Pancreas (tissue), 10 donors: ENCODE measurements at regions not wholly inside any gene's neighbourhood (a gene's known extent, or its start where the extent isn't known, plus 50 kb on each side); places are given as distances from the start of the nearest gene placed in this dataset.

Experiments
- ATAC-seq, 4 donors: fragments of 200-7000 bp; cut with Tn5 transposase; one replicate each; pipeline versions ENCODE4 v1.8.0 to v1.9.1; 2020; ENCODE audit warnings: mild to moderate bottlenecking in 4 of 4, moderate library complexity in 4 of 4
- DNase-seq, 6 donors: peaks; one replicate each; pipeline ENCODE4 v3.0.0-alpha.2; 2020
- FAIRE-seq: peaks from 2 replicates; lab custom pipeline; 2012; peaks lifted over from hg19 to GRCh38; lab: Jason Lieb, UNC
- H3K27ac ChIP-seq, 4 donors: fragments of 200-600 bp; sonication (generic); 1 replicate in 3 of 4; 2 replicates in 1 of 4; pipeline versions ENCODE4 v1.5.0 to v1.8.0; 2020
- H3K27me3 ChIP-seq, 4 donors: fragments of 200-600 bp; one replicate each; pipeline ENCODE4 v1.8.0; 2021
- H3K36me3 ChIP-seq, 3 donors: fragments of 200-600 bp; sonication (generic) in 1 of 3; one replicate each; pipeline versions ENCODE4 v1.5.0 to v1.8.0; 2020 to 2021
- H3K4me1 ChIP-seq, 3 donors: fragments of 200-600 bp; one replicate each; pipeline ENCODE4 v1.8.0; 2021
- H3K4me3 ChIP-seq, 4 donors: fragments of 200-600 bp; sonication (generic) in 2 of 4; one replicate each; pipeline versions ENCODE4 v1.5.0 to v1.8.0; 2020 to 2021
- H3K9me3 ChIP-seq, 4 donors: fragments of 200-600 bp; one replicate each; pipeline ENCODE4 v1.8.0; 2021
- WGBS, 2 donors: extraction: QIAGEN DNeasy Blood & Tissue Kit; methylation state at CpG; one replicate each; pipeline ENCODE4 v1.1.7; 2013; 5-methylcytosine and 5-hydroxymethylcytosine counted together
- intact Hi-C, 3 donors: fragments of 100-400 bp; cut with DNase I; formaldehyde crosslinking; loops; one replicate each; pipeline versions ENCODE4 v1.11.1 to v1.14.2; 2022
- TF ChIP-seq, protein P1 (sequence below), 4 donors: fragments of 200-600 bp; sonication (generic) in 3 of 4; IDR thresholded peaks; one replicate each; pipeline versions ENCODE4 v1.5.0 to v1.8.0; 2021; ENCODE audit warnings: antibody characterized with exemption in 4 of 4
- donor health status: healthy with polysubstance abuse.
- donor health status: DM: no; HTN: no; CAD: no; lungs with moderate emphysema.
- donor health status: DM: no; HTN: no; CAD: no.
- donor health status: control.
- donor health status: control.
- donor health status: Bipolar disorder and iron deficiency.
- donor health status: DM: yes; HTN: yes; CAD: no.
- donor health status: DM: no; HTN: no; CAD: no.
- donor health status: DM: no; HTN: no; CAD: no.
- donor health status: DM: yes; HTN: yes; CAD: no.

DNA sequence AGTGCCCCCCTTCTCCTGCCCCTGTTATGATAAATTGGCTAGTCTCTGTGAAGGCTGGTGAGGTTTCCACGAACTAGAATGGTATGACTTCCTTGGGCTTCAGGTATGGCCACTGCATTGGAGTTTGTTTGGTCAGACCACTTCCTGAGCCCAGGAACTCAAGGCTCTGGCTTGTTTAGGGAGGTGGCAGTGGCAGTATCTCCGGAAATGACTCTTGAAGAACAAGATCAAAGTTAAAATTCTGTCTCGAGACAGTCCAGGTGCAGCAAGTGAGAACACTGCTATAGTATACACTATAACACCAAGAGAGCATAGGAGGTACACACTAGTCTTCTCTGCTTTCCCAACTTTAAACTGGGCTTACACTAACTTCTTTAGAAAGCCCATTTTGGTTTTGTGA lies 309.1 kb downstream of the KLF12 start:
- intact Hi-C loops, result no loop called here
- TF ChIP-seq, protein P1, sequence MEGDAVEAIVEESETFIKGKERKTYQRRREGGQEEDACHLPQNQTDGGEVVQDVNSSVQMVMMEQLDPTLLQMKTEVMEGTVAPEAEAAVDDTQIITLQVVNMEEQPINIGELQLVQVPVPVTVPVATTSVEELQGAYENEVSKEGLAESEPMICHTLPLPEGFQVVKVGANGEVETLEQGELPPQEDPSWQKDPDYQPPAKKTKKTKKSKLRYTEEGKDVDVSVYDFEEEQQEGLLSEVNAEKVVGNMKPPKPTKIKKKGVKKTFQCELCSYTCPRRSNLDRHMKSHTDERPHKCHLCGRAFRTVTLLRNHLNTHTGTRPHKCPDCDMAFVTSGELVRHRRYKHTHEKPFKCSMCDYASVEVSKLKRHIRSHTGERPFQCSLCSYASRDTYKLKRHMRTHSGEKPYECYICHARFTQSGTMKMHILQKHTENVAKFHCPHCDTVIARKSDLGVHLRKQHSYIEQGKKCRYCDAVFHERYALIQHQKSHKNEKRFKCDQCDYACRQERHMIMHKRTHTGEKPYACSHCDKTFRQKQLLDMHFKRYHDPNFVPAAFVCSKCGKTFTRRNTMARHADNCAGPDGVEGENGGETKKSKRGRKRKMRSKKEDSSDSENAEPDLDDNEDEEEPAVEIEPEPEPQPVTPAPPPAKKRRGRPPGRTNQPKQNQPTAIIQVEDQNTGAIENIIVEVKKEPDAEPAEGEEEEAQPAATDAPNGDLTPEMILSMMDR (IDR thresholded peaks at IDR 0.05), result no peak
- FAIRE-seq, result no peak
- H3K36me3 ChIP-seq, result no peaks in the 10 kb centered on the region
- H3K4me3 ChIP-seq, result no peak overlapping the region
- 65 to 79% methylated on average over 3 of the region's 3 CpGs for WGBS, 2 donors
- ATAC-seq, result no peak
- H3K27ac ChIP-seq, result no peak overlapping the region
- no peaks in the 10 kb centered on the region for H3K4me1 ChIP-seq
- H3K9me3 ChIP-seq, result no peaks in the 10 kb centered on the region
- no peak for DNase-seq
- H3K27me3 ChIP-seq, result no peaks in the 10 kb centered on the region

DNA sequence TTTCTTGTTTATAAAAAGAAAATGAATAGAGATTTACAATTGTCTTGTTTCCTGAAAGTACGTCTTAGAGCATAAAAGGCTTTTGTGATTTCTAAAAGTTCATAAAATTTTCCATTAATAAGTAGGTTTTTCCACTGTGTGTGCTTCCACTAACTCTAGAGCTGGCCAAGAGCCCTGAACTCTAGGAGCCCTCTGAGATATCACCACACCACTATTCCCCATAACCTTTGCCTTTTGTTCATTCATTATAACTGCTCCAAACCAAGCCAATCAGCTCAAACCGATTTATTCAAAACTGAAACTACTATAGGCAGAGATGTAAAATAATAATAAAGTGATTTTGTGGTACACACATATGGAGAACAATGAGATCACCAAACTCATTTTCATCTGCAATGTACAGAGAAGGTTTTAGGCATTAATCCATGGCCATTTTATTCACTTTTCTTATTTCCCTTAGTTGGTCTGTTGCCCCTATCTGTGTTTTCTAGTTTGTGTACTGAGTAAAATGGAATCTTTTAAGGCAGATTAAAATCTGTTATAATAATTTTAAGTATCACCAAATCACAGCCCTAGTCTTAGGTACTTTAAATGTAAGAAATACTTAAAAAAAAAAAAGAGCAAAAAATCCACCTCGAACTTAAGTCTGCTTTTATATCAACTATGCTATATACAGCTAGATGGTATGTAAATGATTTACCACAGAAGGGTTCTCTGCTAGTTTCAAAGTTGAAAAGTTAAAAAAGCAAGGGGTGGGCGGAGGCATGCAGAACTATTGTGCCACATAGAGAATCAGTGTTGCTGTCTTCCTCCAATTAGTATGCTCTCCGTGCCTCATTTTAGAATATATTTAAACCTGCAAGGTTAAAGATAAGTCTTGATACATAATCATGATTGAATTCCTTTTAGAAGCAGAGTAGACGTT lies 311.3 kb downstream of the KLF12 start:
- intact Hi-C loops, result no loop called here
- FAIRE-seq (no peak), DNase-seq (no peak), ATAC-seq (no peak)
- H3K4me1 ChIP-seq, result no peaks in the 10 kb centered on the region
- no peaks in the 10 kb centered on the region for H3K27me3 ChIP-seq
- no peak overlapping the region for H3K4me3 ChIP-seq
- H3K27ac ChIP-seq, result no peak overlapping the region
- WGBS, 2 donors, result 72 to 80% methylated on average over 6 of the region's 6 CpGs
- H3K9me3 ChIP-seq, result no peaks in the 10 kb centered on the region
- no peaks in the 10 kb centered on the region for H3K36me3 ChIP-seq
- TF ChIP-seq, protein P1 (IDR thresholded peaks at IDR 0.05), result no peak

DNA sequence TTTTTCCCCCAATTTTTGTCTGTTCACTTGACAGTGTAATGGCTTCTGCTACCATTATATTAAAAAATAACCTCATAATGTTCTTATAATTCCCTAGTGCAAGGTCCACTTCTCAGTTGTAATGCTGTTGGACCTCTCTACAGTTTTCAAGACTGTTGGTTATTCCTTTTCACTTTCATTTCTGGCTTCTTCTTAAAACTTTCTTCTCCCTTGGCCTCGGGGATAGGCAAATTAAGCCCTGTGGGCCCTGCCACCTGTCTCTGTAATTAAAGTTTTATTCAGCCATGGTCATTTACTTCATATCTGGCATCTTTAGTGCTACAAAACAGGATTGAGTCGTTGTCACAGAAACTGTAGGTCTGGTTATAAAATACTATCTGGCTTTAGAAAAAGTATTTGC lies 313.5 kb downstream of the KLF12 start:
- WGBS, 2 donors, result 84 to 86% methylated on average over 2 of the region's 2 CpGs
- TF ChIP-seq, protein P1 (IDR thresholded peaks at IDR 0.05), result no peak
- FAIRE-seq (no peak), ATAC-seq (no peak), DNase-seq (no peak)
- Histone ChIP-seq H3K27ac (no peak overlapping the region), H3K9me3 (no peaks in the 10 kb centered on the region), H3K36me3 (no peaks in the 10 kb centered on the region), H3K4me3 (no peak overlapping the region), H3K4me1 (no peaks in the 10 kb centered on the region), H3K27me3 (no peaks in the 10 kb centered on the region)
- intact Hi-C loops, result no loop called here

DNA sequence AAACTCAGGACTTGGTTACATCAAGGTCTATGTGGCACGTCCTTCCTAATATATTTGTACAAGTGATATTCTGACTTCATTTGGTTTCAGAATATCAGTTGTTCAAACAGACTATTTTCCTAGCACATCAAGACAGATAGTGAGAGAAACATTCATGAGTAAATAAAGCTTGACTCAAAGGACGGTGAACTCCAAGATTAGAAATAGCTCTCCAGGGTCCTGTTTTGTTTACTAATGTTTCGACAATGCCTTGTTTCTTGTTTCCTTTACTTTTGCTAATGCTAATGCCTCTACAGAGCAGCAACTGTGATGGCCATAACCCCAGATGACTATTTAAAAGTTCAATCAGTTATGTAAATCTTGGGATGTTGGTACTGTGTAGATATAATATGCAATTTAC lies 313.9 kb downstream of the KLF12 start:
- ATAC-seq (no peak), DNase-seq (no peak), FAIRE-seq (no peak)
- WGBS, 2 donors, result 54 to 63% methylated on average over 3 of the region's 3 CpGs
- H3K27me3 ChIP-seq, result no peaks in the 10 kb centered on the region
- no peaks in the 10 kb centered on the region for H3K36me3 ChIP-seq
- intact Hi-C loops, result no loop called here
- no peaks in the 10 kb centered on the region for H3K9me3 ChIP-seq
- no peak overlapping the region for H3K27ac ChIP-seq
- H3K4me1 ChIP-seq, result no peaks in the 10 kb centered on the region
- no peak overlapping the region for H3K4me3 ChIP-seq
- TF ChIP-seq, protein P1 (IDR thresholded peaks at IDR 0.05), result no peak

DNA sequence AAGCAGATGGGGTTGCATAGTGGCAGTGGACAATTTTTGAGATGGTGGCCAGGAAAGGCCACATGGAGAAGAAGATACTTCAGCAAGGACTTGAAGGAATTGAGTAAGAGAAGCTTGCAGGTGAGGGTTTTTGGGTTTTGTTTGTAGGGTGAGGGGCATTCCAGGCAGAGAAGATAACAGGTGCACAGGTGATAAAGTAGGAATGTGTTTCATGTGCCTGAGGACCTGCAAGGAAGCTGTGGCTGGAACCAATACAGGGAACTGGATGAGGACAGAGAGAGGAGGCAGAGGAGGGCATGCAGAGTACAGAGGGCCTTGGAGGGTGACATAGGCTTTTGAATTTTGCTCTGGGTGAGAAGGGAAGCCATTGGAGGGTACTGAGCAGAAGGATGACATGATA lies 314.5 kb downstream of the KLF12 start:
- H3K27me3 ChIP-seq, result no peaks in the 10 kb centered on the region
- H3K9me3 ChIP-seq, result no peaks in the 10 kb centered on the region
- ATAC-seq (no peak), FAIRE-seq (no peak), DNase-seq (no peak)
- no peak overlapping the region for H3K4me3 ChIP-seq
- H3K36me3 ChIP-seq, result no peaks in the 10 kb centered on the region
- no peak overlapping the region for H3K27ac ChIP-seq
- TF ChIP-seq, protein P1 (IDR thresholded peaks at IDR 0.05), result no peak
- intact Hi-C loops, result no loop called here
- no peaks in the 10 kb centered on the region for H3K4me1 ChIP-seq
